ENCODE measurements at regions not wholly inside any gene's neighbourhood (a gene's known extent, or its start where the extent isn't known, plus 50 kb on each side); places are given as distances from the start of the nearest gene placed in this dataset.
A peak's percentile ranks its signal among the peaks of the same experiment; 100 is the strongest.

DNA sequence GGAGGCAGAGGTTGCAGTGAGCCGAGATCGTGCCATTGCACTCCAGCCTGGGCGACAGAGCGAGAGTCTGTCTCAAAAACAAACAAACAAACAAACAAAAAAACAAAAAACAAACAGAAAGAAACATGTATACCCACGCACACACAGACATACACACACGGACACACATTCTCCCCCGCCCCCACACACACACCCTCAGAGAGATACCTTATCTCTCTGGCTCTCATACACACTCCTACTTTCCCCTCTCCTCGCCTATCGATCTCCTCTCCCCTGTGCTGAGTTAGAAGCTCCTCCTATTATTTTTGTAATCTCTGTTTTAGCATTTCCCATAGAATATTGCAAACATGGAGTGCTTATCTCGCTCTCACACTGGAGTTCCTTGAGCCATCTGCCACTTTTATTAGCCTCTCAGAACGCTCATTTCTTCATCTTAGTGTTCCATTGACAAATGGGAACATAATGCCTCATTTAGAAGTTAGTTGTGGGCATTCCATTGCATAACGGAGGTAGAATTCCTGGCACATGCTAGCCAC is 144.2 kb upstream of the CITED2 start (continued):
- TF ChIP-seq, protein P1, sequence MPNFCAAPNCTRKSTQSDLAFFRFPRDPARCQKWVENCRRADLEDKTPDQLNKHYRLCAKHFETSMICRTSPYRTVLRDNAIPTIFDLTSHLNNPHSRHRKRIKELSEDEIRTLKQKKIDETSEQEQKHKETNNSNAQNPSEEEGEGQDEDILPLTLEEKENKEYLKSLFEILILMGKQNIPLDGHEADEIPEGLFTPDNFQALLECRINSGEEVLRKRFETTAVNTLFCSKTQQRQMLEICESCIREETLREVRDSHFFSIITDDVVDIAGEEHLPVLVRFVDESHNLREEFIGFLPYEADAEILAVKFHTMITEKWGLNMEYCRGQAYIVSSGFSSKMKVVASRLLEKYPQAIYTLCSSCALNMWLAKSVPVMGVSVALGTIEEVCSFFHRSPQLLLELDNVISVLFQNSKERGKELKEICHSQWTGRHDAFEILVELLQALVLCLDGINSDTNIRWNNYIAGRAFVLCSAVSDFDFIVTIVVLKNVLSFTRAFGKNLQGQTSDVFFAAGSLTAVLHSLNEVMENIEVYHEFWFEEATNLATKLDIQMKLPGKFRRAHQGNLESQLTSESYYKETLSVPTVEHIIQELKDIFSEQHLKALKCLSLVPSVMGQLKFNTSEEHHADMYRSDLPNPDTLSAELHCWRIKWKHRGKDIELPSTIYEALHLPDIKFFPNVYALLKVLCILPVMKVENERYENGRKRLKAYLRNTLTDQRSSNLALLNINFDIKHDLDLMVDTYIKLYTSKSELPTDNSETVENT (CRISPR knock-in tag; IDR thresholded peaks at IDR 0.05), result no peak
- TF ChIP-seq, protein P2, sequence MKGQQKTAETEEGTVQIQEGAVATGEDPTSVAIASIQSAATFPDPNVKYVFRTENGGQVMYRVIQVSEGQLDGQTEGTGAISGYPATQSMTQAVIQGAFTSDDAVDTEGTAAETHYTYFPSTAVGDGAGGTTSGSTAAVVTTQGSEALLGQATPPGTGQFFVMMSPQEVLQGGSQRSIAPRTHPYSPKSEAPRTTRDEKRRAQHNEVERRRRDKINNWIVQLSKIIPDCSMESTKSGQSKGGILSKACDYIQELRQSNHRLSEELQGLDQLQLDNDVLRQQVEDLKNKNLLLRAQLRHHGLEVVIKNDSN (CRISPR knock-in tag; IDR thresholded peaks at IDR 0.05), result no peak
- no peak for TF ChIP-seq ZNF143 (CRISPR knock-in tag; IDR thresholded peaks at IDR 0.05)
- peak; percentile 86 for TF ChIP-seq FOXP1 (CRISPR knock-in tag; IDR thresholded peaks at IDR 0.05)
- no peak for TF ChIP-seq TAF7 (tag; IDR thresholded peaks at IDR 0.05)
- TF ChIP-seq BHLHE40 (IDR thresholded peaks at IDR 0.05; ENCODE audit: low read length), result peak; percentile 12; the same call in 1 of the 2 replicates
- TF ChIP-seq, protein P3, sequence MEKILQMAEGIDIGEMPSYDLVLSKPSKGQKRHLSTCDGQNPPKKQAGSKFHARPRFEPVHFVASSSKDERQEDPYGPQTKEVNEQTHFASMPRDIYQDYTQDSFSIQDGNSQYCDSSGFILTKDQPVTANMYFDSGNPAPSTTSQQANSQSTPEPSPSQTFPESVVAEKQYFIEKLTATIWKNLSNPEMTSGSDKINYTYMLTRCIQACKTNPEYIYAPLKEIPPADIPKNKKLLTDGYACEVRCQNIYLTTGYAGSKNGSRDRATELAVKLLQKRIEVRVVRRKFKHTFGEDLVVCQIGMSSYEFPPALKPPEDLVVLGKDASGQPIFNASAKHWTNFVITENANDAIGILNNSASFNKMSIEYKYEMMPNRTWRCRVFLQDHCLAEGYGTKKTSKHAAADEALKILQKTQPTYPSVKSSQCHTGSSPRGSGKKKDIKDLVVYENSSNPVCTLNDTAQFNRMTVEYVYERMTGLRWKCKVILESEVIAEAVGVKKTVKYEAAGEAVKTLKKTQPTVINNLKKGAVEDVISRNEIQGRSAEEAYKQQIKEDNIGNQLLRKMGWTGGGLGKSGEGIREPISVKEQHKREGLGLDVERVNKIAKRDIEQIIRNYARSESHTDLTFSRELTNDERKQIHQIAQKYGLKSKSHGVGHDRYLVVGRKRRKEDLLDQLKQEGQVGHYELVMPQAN (IDR thresholded peaks at IDR 0.05; ENCODE audit: borderline replicate concordance), result peak; percentile 69
- TF ChIP-seq ZNF41 (CRISPR knock-in tag; conservative IDR thresholded peaks at IDR 0.05), result no peak
- TF ChIP-seq DPF2 (IDR thresholded peaks at IDR 0.05), result peak; percentile 98
- TF ChIP-seq RAD51 (IDR thresholded peaks at IDR 0.05; ENCODE audit: borderline replicate concordance, low read depth), result no peak
- peak; percentile 22 for TF ChIP-seq MEIS2 (IDR thresholded peaks at IDR 0.05; ENCODE audit: partially characterized antibody)
- TF ChIP-seq MCM3 (IDR thresholded peaks at IDR 0.05), result peak; percentile 68; the same call in 1 of the 2 replicates
- peak; percentile 94 for TF ChIP-seq MTA1 (IDR thresholded peaks at IDR 0.05; ENCODE audit: borderline replicate concordance)
- TF ChIP-seq MCM7 (IDR thresholded peaks at IDR 0.05), result peak in 1 of 2 experiments; percentile 26; a peak in 1 of 4 replicates
- TF ChIP-seq, protein P4, sequence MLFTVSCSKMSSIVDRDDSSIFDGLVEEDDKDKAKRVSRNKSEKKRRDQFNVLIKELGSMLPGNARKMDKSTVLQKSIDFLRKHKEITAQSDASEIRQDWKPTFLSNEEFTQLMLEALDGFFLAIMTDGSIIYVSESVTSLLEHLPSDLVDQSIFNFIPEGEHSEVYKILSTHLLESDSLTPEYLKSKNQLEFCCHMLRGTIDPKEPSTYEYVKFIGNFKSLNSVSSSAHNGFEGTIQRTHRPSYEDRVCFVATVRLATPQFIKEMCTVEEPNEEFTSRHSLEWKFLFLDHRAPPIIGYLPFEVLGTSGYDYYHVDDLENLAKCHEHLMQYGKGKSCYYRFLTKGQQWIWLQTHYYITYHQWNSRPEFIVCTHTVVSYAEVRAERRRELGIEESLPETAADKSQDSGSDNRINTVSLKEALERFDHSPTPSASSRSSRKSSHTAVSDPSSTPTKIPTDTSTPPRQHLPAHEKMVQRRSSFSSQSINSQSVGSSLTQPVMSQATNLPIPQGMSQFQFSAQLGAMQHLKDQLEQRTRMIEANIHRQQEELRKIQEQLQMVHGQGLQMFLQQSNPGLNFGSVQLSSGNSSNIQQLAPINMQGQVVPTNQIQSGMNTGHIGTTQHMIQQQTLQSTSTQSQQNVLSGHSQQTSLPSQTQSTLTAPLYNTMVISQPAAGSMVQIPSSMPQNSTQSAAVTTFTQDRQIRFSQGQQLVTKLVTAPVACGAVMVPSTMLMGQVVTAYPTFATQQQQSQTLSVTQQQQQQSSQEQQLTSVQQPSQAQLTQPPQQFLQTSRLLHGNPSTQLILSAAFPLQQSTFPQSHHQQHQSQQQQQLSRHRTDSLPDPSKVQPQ (CRISPR knock-in tag; IDR thresholded peaks at IDR 0.05; ENCODE audit: borderline replicate concordance), result no peak
- TF ChIP-seq, protein P5, sequence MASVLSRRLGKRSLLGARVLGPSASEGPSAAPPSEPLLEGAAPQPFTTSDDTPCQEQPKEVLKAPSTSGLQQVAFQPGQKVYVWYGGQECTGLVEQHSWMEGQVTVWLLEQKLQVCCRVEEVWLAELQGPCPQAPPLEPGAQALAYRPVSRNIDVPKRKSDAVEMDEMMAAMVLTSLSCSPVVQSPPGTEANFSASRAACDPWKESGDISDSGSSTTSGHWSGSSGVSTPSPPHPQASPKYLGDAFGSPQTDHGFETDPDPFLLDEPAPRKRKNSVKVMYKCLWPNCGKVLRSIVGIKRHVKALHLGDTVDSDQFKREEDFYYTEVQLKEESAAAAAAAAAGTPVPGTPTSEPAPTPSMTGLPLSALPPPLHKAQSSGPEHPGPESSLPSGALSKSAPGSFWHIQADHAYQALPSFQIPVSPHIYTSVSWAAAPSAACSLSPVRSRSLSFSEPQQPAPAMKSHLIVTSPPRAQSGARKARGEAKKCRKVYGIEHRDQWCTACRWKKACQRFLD (CRISPR knock-in tag; IDR thresholded peaks at IDR 0.05), result no peak
- TF ChIP-seq NRF1 (conservative IDR thresholded peaks at IDR 0.05 in 1 of 2, IDR thresholded peaks at IDR 0.05 in 1 of 2), result no peak
- no peak for TF ChIP-seq ZNF165 (CRISPR knock-in tag; IDR thresholded peaks at IDR 0.05; ENCODE audit: borderline replicate concordance)
- TF ChIP-seq, protein P6, sequence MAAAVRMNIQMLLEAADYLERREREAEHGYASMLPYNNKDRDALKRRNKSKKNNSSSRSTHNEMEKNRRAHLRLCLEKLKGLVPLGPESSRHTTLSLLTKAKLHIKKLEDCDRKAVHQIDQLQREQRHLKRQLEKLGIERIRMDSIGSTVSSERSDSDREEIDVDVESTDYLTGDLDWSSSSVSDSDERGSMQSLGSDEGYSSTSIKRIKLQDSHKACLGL (CRISPR knock-in tag; IDR thresholded peaks at IDR 0.05; ENCODE audit: borderline replicate concordance, poor library complexity, severe bottlenecking), result no peak
- TF ChIP-seq MECOM (CRISPR knock-in tag; IDR thresholded peaks at IDR 0.05), result no peak

Data from K562 (cell line).